GM12872 (cell line): ENCODE measurements at regions not wholly inside any gene's neighbourhood (a gene's known extent, or its start where the extent isn't known, plus 50 kb on each side); places are given as distances from the start of the nearest gene placed in this dataset.

Experiments
- CTCF ChIP-seq: IDR thresholded peaks from 3 replicates; pipeline ENCODE4 v1.5.1; 2011; ENCODE audit warnings: low read depth, mild to moderate bottlenecking, low read length, moderate library complexity; ENCODE audit not compliant: insufficient read depth

- no peak for TF ChIP-seq CTCF
Observed at GRCh38 chr6:20326422-20326728, 75.3 kb upstream of the E2F3 start.

GRCh38 chr6:20327141-20327540 lies 74.5 kb upstream of the E2F3 start:
- no peak for TF ChIP-seq CTCF

GRCh38 chr6:20328266-20328923 lies 73.3 kb upstream of the E2F3 start:
- no peak for TF ChIP-seq CTCF

- no peak for TF ChIP-seq CTCF
Observed at GRCh38 chr6:20328924-20329300, 72.8 kb upstream of the E2F3 start.

GRCh38 chr6:20331042-20331441 lies 70.6 kb upstream of the E2F3 start:
- TF ChIP-seq CTCF = no peak

GRCh38 chr6:20331625-20332024 lies 70.1 kb upstream of the E2F3 start:
- TF ChIP-seq CTCF = no peak

GRCh38 chr6:20332441-20333006 lies 69.2 kb upstream of the E2F3 start:
- no peak for TF ChIP-seq CTCF
